Fibroblast of villous mesenchyme (primary cell): ENCODE measurements at regions not wholly inside any gene's neighbourhood (a gene's known extent, or its start where the extent isn't known, plus 50 kb on each side); places are given as distances from the start of the nearest gene placed in this dataset.
"Not testable (repeated sequence)": the region's sequence is repeated elsewhere in the genome, so short reads cannot be mapped to it uniquely, and the experiment has no call there.

ENCODE experiments used
- DNase-seq: peaks from one replicate; pipeline ENCODE4 v3.0.0-alpha.2; 2010; ENCODE audit warnings: low read depth
- H3K4me3 ChIP-seq: 2 replicates; pipeline ENCODE4 v1.5.1; 2011; ENCODE audit warnings: low read depth, mild to moderate bottlenecking, low read length
- TF ChIP-seq, protein P1 (sequence below): IDR thresholded peaks from 2 replicates; pipeline ENCODE4 v1.5.1; 2012; ENCODE audit warnings: low read depth, mild to moderate bottlenecking, low read length; ENCODE audit not compliant: insufficient read depth

DNA sequence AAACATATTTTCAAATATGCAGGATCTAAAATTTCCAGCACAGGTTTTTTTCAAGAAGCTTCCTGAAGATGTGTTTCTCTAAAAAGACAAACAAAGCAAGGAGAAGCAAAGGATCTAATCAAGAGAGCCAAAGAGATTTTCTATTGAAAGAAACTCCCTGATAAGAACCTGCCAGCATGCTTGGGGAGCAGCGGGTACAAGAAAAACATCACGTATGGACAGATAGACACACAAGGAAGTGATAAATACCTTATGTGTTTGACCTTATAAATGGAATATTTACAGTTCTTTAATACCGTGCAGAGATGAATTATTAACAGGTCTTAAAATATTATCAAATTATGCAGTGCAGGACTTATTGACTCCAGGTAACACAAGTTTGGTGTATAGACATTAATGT, 562.1 kb downstream of the DACH1 start:
- DNase-seq: no peak
- TF ChIP-seq, protein P1, sequence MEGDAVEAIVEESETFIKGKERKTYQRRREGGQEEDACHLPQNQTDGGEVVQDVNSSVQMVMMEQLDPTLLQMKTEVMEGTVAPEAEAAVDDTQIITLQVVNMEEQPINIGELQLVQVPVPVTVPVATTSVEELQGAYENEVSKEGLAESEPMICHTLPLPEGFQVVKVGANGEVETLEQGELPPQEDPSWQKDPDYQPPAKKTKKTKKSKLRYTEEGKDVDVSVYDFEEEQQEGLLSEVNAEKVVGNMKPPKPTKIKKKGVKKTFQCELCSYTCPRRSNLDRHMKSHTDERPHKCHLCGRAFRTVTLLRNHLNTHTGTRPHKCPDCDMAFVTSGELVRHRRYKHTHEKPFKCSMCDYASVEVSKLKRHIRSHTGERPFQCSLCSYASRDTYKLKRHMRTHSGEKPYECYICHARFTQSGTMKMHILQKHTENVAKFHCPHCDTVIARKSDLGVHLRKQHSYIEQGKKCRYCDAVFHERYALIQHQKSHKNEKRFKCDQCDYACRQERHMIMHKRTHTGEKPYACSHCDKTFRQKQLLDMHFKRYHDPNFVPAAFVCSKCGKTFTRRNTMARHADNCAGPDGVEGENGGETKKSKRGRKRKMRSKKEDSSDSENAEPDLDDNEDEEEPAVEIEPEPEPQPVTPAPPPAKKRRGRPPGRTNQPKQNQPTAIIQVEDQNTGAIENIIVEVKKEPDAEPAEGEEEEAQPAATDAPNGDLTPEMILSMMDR: no peak

DNA sequence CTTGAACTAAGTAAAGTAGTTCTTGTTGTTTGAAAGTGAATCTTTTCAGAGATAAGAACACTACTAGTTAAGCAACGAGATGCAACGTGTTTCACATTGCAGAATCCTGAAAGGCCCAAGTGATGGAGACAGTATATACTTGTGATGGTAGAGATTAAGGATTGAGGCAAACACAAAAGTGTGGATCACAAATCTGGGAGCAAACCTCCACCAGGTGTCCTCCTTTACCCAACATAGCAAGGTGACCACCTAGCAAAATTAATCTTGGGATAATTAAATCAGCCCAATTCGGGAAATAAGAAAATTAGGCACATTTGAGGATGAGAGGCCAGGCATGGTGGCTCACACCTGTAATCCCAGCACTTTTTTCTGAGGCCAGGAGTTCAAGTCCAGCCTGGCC, 563.9 kb downstream of the DACH1 start:
- DNase-seq: peak; percentile 23
- TF ChIP-seq, protein P1: peak; percentile 46
- no peak overlapping the region for H3K4me3 ChIP-seq

More for the DNA sequence above, 562.1 kb downstream of the DACH1 start:
- H3K4me3 ChIP-seq: no peak overlapping the region

DNA sequence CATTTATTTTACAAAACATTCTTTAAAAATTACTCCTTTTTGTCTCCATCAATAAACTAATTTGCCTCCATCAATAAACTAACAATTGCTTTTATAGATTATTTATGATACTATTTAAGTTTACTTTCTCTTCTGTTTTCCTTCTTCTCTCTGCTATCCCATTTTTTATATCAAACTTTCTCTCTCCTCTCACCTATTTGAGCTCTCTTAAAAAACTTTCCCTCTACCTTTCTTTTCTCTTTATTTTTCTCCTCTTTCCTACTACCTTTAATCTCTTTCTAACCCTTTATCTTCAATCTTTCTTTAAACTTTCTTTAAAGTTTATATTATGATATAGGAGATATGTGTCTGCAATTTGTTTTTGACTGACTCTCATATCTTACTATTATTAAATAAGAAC, 566.4 kb downstream of the DACH1 start:
- H3K4me3 ChIP-seq: no peak overlapping the region
- TF ChIP-seq, protein P1: no peak
- DNase-seq: no peak

DNA sequence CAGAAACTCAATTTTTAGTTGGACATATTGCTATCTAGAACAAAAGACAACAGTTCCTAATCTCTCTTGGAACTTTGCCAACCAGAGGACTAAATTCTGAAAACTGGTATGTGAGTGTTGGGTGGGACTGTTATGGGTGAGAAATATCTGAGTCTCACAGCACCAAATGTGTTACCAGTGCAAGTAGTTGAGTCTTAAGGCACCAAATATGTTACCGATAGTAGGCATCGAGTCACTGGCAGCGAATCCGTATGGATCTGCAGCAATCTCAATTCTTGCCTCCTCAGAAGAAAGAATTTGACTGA, 575.2 kb downstream of the DACH1 start:
- H3K4me3 ChIP-seq: no peak overlapping the region
- TF ChIP-seq, protein P1: no peak
- no peak for DNase-seq

DNA sequence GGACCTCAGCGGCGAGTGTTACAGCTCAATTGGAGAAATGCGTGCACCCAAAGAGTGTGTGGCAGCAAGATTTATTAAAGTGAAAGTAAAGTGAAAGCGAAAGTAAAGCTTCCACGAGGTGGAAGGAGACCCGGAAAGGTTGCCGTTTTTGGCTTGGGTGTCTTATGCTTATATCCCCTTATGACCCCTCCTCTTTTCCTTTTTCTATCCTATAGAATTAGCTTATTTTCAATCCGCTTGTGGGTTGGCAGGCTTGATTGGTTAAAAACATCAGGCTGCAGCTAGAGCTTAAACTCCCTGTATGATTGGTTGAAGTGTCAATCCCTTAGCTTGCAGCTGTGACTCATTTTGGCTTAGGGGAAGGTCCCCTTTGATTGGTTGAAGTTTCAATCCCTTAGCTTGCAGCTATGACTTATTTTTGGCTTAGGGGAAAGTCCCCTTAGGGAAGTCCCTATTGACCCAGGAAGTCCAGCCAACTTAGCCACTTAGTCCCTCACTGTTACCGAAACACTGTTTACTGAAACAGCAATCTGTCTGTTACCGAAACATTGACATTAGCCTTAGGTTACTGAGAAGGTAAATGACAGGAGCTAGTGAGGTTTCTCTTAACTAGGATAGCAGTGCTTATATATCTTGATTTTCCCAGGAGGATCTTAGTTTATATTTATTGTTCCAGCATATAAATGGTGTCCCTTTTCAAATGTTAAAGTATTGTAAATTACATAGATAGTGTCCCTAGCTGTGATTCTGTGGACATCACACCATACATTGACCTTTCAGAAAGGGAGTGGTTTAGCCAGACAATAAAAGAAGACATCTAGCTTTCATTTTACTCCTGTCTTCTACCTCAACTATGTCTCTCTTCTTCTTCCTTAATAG, 575.8 kb downstream of the DACH1 start:
- TF ChIP-seq, protein P1: no peak
- DNase-seq: peak; percentile 62
- peak overlapping the region; percentile 56 for H3K4me3 ChIP-seq

DNA sequence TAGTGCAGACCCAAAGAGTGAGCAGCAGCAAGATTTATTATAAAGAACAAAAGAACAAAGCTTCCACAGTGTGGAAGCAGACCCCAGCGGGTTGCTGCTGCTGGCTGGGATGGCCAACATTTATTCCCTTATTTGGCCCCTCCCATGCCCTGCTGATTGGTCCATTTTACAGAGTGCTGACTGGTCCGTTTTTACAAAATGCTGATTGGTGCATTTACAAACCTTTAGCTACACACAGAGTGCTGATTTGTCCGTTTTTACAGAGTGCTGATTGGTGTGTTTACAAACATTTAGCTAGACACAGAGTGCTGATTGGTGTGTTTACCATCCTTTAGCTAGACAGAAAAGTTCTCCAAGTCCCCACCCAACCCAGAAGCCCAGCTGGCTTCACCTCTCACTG, 577.0 kb downstream of the DACH1 start:
- not testable (repeated sequence) for DNase-seq, H3K4me3 ChIP-seq

DNA sequence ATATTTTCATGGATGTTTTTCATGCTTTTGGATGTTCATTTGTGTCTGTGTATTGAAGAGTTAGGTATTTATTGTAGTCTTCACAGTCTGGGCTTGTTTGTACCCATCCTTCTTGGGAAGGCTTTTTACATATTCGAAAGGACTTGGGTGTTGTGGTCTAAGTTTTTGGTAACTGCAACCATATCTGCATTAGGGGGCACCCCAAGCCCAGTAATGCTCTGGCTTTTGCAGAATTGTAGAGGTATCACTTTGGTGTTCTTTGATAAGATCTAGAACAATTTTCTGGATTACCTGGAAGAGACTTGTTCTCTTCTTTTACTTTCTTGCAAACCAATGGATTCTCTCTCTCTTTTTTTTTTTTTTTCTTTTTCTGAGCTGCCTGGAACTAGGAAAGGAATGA, 581.3 kb downstream of the DACH1 start:
- no peak overlapping the region for H3K4me3 ChIP-seq
- peak; percentile 12 for DNase-seq
- TF ChIP-seq, protein P1: peak; percentile 46
